A549 (cell line): ENCODE measurements at regions not wholly inside any gene's neighbourhood (a gene's known extent, or its start where the extent isn't known, plus 50 kb on each side); places are given as distances from the start of the nearest gene placed in this dataset.

ENCODE experiments used
- CBX8 ChIP-seq: fragments of 200-600 bp; sonication (generic); IDR thresholded peaks from 2 replicates; pipeline ENCODE4 v1.6.1; 2016
- CHD2 ChIP-seq: fragments of 150-350 bp; IDR thresholded peaks from 2 replicates; pipeline ENCODE4 v1.6.1; 2014; ENCODE audit warnings: low read length; ENCODE audit not compliant: partially characterized antibody
- CTCF ChIP-seq: fragments of >200 bp; sonication (Bioruptor Twin); formaldehyde crosslinking; IDR thresholded peaks from 3 replicates; pipeline ENCODE4 v1.5.1; 2016
- ELK1 ChIP-seq: fragments of 150-350 bp; IDR thresholded peaks from 2 replicates; pipeline ENCODE4 v1.6.1; 2014; ENCODE audit warnings: low read depth, mild to moderate bottlenecking, low read length
- EP300 ChIP-seq, 2 experiments: fragments of >200 bp; sonication (Bioruptor Twin); formaldehyde crosslinking; IDR thresholded peaks; 2 replicates in 1 of 2; 3 replicates in 1 of 2; pipeline ENCODE4 v1.6.1; 2016 to 2017
- HEYL ChIP-seq: fragments of 250-450 bp; sonication (Bioruptor Pico); IDR thresholded peaks from 2 replicates; pipeline ENCODE4 v1.8.0; 2021; ENCODE audit warnings: mild to moderate bottlenecking, moderate library complexity
- HMGXB4 ChIP-seq: fragments of 250-450 bp; sonication (Bioruptor Pico); IDR thresholded peaks from 2 replicates; pipeline ENCODE4 v1.5.0; 2021; ENCODE audit warnings: mild to moderate bottlenecking, moderate library complexity, borderline replicate concordance
- MAX ChIP-seq: IDR thresholded peaks from 2 replicates; pipeline ENCODE4 v1.6.1; 2012
- NPAS2 ChIP-seq: fragments of 250-450 bp; sonication (Bioruptor Pico); IDR thresholded peaks from 2 replicates; pipeline ENCODE4 v1.8.0; 2022; ENCODE audit warnings: mild to moderate bottlenecking, moderate library complexity, borderline replicate concordance
- PBX3 ChIP-seq: IDR thresholded peaks from 2 replicates; pipeline ENCODE4 v1.6.1; 2012
- POLR2A ChIP-seq: IDR thresholded peaks from 2 replicates; pipeline ENCODE4 v1.6.1; 2012; ENCODE audit warnings: mild to moderate bottlenecking, low read length
- RAD21 ChIP-seq, 2 experiments: fragments of >200 bp in 1 of 2; sonication (Bioruptor Twin) in 1 of 2; formaldehyde crosslinking in 1 of 2; IDR thresholded peaks in 1 of 2; conservative IDR thresholded peaks in 1 of 2; 2 replicates in 1 of 2; 3 replicates in 1 of 2; pipeline ENCODE4 v1.6.1; 2012 to 2018; ENCODE audit warnings: inconsistent platforms in 1 of 2
- REST ChIP-seq: fragments of 200-600 bp; sonication (generic); IDR thresholded peaks from 2 replicates; pipeline ENCODE4 v1.6.1; 2016; ENCODE audit warnings: antibody characterized with exemption, mild to moderate bottlenecking, moderate library complexity
- USF2 ChIP-seq: fragments of 450-650 bp; IDR thresholded peaks from 2 replicates; pipeline ENCODE4 v1.6.1; 2014; ENCODE audit warnings: antibody characterized with exemption

- TF ChIP-seq HMGXB4 (CRISPR knock-in tag): no peak
- TF ChIP-seq REST: no peak
- no peak for TF ChIP-seq ELK1
- TF ChIP-seq CTCF: no peak
- TF ChIP-seq NPAS2 (CRISPR knock-in tag): no peak
- no peak for TF ChIP-seq CBX8
- no peak for TF ChIP-seq PBX3
- TF ChIP-seq CHD2: no peak
- no peak for TF ChIP-seq USF2
- TF ChIP-seq RAD21 (conservative IDR thresholded peaks at IDR 0.05 in 1 of 2, IDR thresholded peaks at IDR 0.05 in 1 of 2): no peak
- no peak for TF ChIP-seq HEYL (CRISPR knock-in tag)
- TF ChIP-seq MAX: no peak
- no peak for TF ChIP-seq POLR2A
- TF ChIP-seq EP300 (IDR thresholded peaks at IDR 0.05): no peak
These were observed 607.6 kb upstream of the KLHL4 start for GRCh38 chrX:86910027-86910426.
